K562 (cell line): ENCODE measurements at regions not wholly inside any gene's neighbourhood (a gene's known extent, or its start where the extent isn't known, plus 50 kb on each side); places are given as distances from the start of the nearest gene placed in this dataset.

Experiments used
- ATAC-seq: fragments of 200-7000 bp; cut with Tn5 transposase; 3 replicates; pipeline ENCODE4 v1.9.1; 2020; ENCODE audit warnings: moderate library complexity
- BruUV-seq: library from RNA; stranded (reverse); fragments of 400-500 nt; replicated peaks from 2 replicates; lab custom pipeline; 2021; lab: Mats Ljungman, UMichigan
- CTCF ChIA-PET: fragments of 300-600 bp; formaldehyde crosslinking; extraction: SDS; loops from one replicate; lab custom pipeline; 2021; ENCODE audit warnings: low intra/inter-chr PET ratio; lab: Yijun Ruan, JAX
- POLR2A ChIA-PET: fragments of 300-600, 350-650 bp; sonication (Branson Sonifier 250); formaldehyde crosslinking; extraction: SDS; loops from one replicate; lab custom pipeline; 2021; ENCODE audit warnings: antibody characterized with exemption, inconsistent platforms; lab: Yijun Ruan, JAX
- DNase-seq, 4 experiments: peaks; one replicate each; pipeline versions ENCODE4 v3.0.0 to v3.0.0-alpha.2; 2011 to 2018; ENCODE audit warnings: low spot score in 3 of 4, mixed read lengths in 3 of 4; ENCODE audit errors: extremely low read depth in 1 of 4
- FAIRE-seq: peaks from 2 replicates; lab custom pipeline; 2011; peaks lifted over from hg19 to GRCh38; lab: Jason Lieb, UNC
- H2AFZ ChIP-seq: 2 replicates; pipeline ENCODE4 v1.6.0; 2011; ENCODE audit warnings: low read depth, low read length, control low read depth, inconsistent platforms
- H3K27ac ChIP-seq: fragments of 200-600 bp; 3 replicates; pipeline ENCODE4 v1.8.0; 2011; ENCODE audit warnings: low read depth, mild to moderate bottlenecking, control low read depth, inconsistent platforms, low read length, moderate library complexity, mixed read lengths; ENCODE audit errors: extremely low read depth
- H3K27me3 ChIP-seq, 2 experiments: fragments of 300-600 bp in 1 of 2; 2 replicates in 1 of 2; 3 replicates in 1 of 2; pipeline versions ENCODE4 v1.6.0 to v1.8.0; 2011; ENCODE audit warnings: inconsistent platforms in 2 of 2, low read length in 2 of 2, mild to moderate bottlenecking in 1 of 2, mixed read lengths in 1 of 2, moderate library complexity in 1 of 2; ENCODE audit not compliant: control insufficient read depth in 2 of 2, insufficient read depth in 2 of 2
- H3K36me3 ChIP-seq: fragments of 300-600 bp; 3 replicates; pipeline ENCODE4 v1.8.0; 2011; ENCODE audit warnings: mild to moderate bottlenecking, low read length, inconsistent platforms; ENCODE audit not compliant: control insufficient read depth, insufficient read depth
- H3K4me1 ChIP-seq, 2 experiments: fragments of 200-600 bp in 1 of 2; replicated peaks in 1 of 2; 2 replicates in 1 of 2; 3 replicates in 1 of 2; pipeline versions ENCODE4 v1.5.1 to v1.8.0; 2011; ENCODE audit warnings: inconsistent platforms in 2 of 2, low read length in 2 of 2, mild to moderate bottlenecking in 1 of 2, mixed read lengths in 1 of 2, moderate library complexity in 1 of 2; ENCODE audit not compliant: control insufficient read depth in 2 of 2, insufficient read depth in 2 of 2
- H3K4me2 ChIP-seq: 2 replicates; pipeline ENCODE4 v1.6.1; 2011; ENCODE audit warnings: low read length, control low read depth, inconsistent platforms, mixed read lengths; ENCODE audit not compliant: insufficient read depth
- H3K4me3 ChIP-seq: fragments of 200-600 bp; sonication (generic), shearing (Covaris generic); 2 replicates; pipeline ENCODE4 v1.5.1; 2016; ENCODE audit warnings: control low read depth, inconsistent platforms
- H3K79me2 ChIP-seq: fragments of 200-600 bp; 3 replicates; pipeline ENCODE4 v1.8.0; 2011; ENCODE audit warnings: low read length, inconsistent platforms; ENCODE audit not compliant: control insufficient read depth, insufficient read depth
- H3K9ac ChIP-seq, 2 experiments: 2 replicates each; pipeline versions ENCODE4 v1.6.0 to v1.6.1; 2011; ENCODE audit warnings: low read depth in 2 of 2, low read length in 2 of 2, control low read depth in 1 of 2, inconsistent platforms in 1 of 2, mild to moderate bottlenecking in 1 of 2, mixed read lengths in 1 of 2; ENCODE audit not compliant: insufficient read depth in 1 of 2
- H3K9me1 ChIP-seq: one replicate; pipeline ENCODE4 v1.6.0; 2011; ENCODE audit warnings: inconsistent platforms, mild to moderate bottlenecking, low read length, moderate library complexity; ENCODE audit not compliant: control insufficient read depth, insufficient read depth
- H3K9me3 ChIP-seq: replicated peaks from 2 replicates; pipeline ENCODE4 v1.5.1; 2011; ENCODE audit warnings: low read depth, low read length, inconsistent platforms; ENCODE audit not compliant: control insufficient read depth, insufficient read depth
- H4K20me1 ChIP-seq: replicated peaks from 2 replicates; pipeline ENCODE4 v1.6.1; 2011; ENCODE audit warnings: low read length, inconsistent platforms, mixed read lengths; ENCODE audit not compliant: control insufficient read depth, insufficient read depth
- EGR1 ChIP-seq: fragments of 450-650 bp; conservative IDR thresholded peaks from 2 replicates; pipeline ENCODE4 v1.6.1; 2017; ENCODE audit warnings: mild to moderate bottlenecking
- PHTF2 ChIP-seq: fragments of 250-450 bp; sonication (Bioruptor Pico); IDR thresholded peaks from 2 replicates; pipeline ENCODE4 v1.5.0; 2021; ENCODE audit warnings: mild to moderate bottlenecking
- PRMT5 ChIP-seq: sonication (generic); formaldehyde crosslinking; IDR thresholded peaks from 2 replicates; pipeline ENCODE4 v1.5.0; 2020; ENCODE audit warnings: missing genetic modification reagents
- PTTG1 ChIP-seq: fragments of 450-650 bp; IDR thresholded peaks from 2 replicates; pipeline ENCODE4 v1.6.1; 2016; ENCODE audit warnings: low read depth, mild to moderate bottlenecking, missing genetic modification characterization, missing compliant biosample characterization
- RNF2 ChIP-seq: sonication (generic); IDR thresholded peaks from 2 replicates; pipeline ENCODE4 v1.6.1; 2016
- SMAD2 ChIP-seq: fragments of 150-350 bp; IDR thresholded peaks from 2 replicates; pipeline ENCODE4 v1.6.1; 2014; ENCODE audit warnings: low read depth, mild to moderate bottlenecking, low read length
- SREBF2 ChIP-seq: sonication (generic); formaldehyde crosslinking; IDR thresholded peaks from 2 replicates; pipeline ENCODE4 v1.4.0; 2020; ENCODE audit warnings: mild to moderate bottlenecking, missing genetic modification reagents
- SRSF7 ChIP-seq: fragments of 200-400 bp; formaldehyde crosslinking; optimal IDR thresholded peaks from 2 replicates; pipeline ENCODE3; 2017; ENCODE audit warnings: mild to moderate bottlenecking, low read depth, low read length
- ZNF316 ChIP-seq: fragments of 450-650 bp; IDR thresholded peaks from 2 replicates; pipeline ENCODE4 v1.6.1; 2016
- ZNF644 ChIP-seq: fragments of 200-800 bp; sonication (Bioruptor generic); IDR thresholded peaks from 2 replicates; pipeline ENCODE4 v1.6.1; 2016; ENCODE audit warnings: low read depth, missing genetic modification characterization, missing compliant biosample characterization
- WGBS: fragments of 100-300 bp; shearing (Covaris generic); methylation state at CpG from one replicate; pipeline ENCODE4 v1.1.6; 2016; ENCODE audit warnings: low coverage, mixed read lengths; ENCODE audit not compliant: insufficient coverage; ENCODE audit errors: missing lambda C conversion rate; 5-methylcytosine and 5-hydroxymethylcytosine counted together
- in situ Hi-C: fragments of 300-500 bp; cut with MboI; formaldehyde crosslinking; loops from 4 replicates; pipeline ENCODE4 v1.15.0; 2018; ENCODE audit warnings: inconsistent platforms, mixed read lengths
- intact Hi-C: fragments of 100-400 bp; cut with micrococcal nuclease; formaldehyde crosslinking; loops from 2 replicates; pipeline ENCODE4 v1.14.2; 2022
- TF ChIP-seq, protein P1 (sequence below): fragments of 250-450 bp; sonication (Bioruptor Pico); IDR thresholded peaks from 2 replicates; pipeline ENCODE4 v1.5.0; 2021
- TF ChIP-seq, protein P2 (sequence below): IDR thresholded peaks from 2 replicates; pipeline ENCODE4 v1.6.1; 2016; ENCODE audit warnings: missing genetic modification characterization, missing compliant biosample characterization
- TF ChIP-seq, protein P3 (sequence below): fragments of 250-450 bp; sonication (Bioruptor Pico); IDR thresholded peaks from 2 replicates; pipeline ENCODE4 v1.5.0; 2020; ENCODE audit warnings: mild to moderate bottlenecking, borderline replicate concordance
- TF ChIP-seq, protein P4 (sequence below): fragments of 250-450 bp; sonication (Bioruptor Pico); IDR thresholded peaks from 2 replicates; pipeline ENCODE4 v1.5.0; 2021

DNA sequence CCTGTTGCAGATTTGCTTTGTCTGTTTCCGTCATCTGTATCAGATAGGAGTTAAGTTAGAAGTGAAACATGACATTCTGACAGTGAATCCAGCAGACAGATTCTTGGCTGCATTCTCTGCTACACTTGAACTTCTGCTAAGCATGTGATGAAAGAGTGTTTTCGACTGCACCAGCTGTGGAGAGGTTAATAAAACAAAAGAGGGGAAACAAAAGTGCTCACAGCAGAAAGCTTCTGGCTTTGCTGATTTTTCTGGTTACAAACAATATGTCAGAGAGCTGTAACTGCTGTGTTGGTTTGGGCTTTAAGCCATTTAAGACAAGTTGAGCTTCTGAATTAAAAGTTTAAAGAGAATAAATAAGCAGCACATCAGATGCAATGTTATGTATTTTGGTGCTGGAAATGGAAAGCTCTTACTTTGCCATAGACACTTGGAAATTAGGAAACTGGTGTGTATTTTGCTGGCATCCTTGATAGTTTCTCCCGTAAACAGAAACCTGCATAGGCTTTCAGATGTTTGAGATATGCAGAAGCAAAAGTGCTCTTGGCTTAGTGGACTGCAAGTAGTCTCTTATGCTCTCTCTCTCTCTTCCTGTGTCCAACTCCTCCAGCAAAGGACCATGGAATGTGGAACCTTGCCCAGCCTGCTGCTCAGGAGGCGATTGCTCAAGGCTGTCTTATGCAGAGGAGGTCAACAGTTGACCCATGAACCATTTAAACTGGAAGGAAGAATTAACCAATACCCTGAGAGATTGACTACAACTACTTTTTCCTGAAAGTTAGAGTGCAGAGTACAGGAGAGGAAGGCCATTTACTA lies 104.9 kb downstream of the RPS12 start:
- Histone ChIP-seq H3K9me3 (no peaks in the 10 kb centered on the region), H3K36me3 (no peaks in the 10 kb centered on the region)
- TF ChIP-seq, protein P1, sequence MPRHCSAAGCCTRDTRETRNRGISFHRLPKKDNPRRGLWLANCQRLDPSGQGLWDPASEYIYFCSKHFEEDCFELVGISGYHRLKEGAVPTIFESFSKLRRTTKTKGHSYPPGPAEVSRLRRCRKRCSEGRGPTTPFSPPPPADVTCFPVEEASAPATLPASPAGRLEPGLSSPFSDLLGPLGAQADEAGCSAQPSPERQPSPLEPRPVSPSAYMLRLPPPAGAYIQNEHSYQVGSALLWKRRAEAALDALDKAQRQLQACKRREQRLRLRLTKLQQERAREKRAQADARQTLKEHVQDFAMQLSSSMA, result no peak
- no peak for TF ChIP-seq EGR1
- TF ChIP-seq PTTG1 (tag), result no peak
- TF ChIP-seq ZNF644 (tag), result no peak
- no peak for TF ChIP-seq SREBF2 (CRISPR knock-in tag)
- no peak for TF ChIP-seq PRMT5 (CRISPR knock-in tag)
- TF ChIP-seq RNF2, result no peak
- TF ChIP-seq SRSF7, result no peak
- TF ChIP-seq, protein P2, sequence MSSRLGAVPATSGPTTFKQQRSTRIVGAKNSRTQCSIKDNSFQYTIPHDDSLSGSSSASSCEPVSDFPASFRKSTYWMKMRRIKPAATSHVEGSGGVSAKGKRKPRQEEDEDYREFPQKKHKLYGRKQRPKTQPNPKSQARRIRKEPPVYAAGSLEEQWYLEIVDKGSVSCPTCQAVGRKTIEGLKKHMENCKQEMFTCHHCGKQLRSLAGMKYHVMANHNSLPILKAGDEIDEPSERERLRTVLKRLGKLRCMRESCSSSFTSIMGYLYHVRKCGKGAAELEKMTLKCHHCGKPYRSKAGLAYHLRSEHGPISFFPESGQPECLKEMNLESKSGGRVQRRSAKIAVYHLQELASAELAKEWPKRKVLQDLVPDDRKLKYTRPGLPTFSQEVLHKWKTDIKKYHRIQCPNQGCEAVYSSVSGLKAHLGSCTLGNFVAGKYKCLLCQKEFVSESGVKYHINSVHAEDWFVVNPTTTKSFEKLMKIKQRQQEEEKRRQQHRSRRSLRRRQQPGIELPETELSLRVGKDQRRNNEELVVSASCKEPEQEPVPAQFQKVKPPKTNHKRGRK (tag), result no peak
- TF ChIP-seq ZNF316, result no peak
- TF ChIP-seq, protein P3, sequence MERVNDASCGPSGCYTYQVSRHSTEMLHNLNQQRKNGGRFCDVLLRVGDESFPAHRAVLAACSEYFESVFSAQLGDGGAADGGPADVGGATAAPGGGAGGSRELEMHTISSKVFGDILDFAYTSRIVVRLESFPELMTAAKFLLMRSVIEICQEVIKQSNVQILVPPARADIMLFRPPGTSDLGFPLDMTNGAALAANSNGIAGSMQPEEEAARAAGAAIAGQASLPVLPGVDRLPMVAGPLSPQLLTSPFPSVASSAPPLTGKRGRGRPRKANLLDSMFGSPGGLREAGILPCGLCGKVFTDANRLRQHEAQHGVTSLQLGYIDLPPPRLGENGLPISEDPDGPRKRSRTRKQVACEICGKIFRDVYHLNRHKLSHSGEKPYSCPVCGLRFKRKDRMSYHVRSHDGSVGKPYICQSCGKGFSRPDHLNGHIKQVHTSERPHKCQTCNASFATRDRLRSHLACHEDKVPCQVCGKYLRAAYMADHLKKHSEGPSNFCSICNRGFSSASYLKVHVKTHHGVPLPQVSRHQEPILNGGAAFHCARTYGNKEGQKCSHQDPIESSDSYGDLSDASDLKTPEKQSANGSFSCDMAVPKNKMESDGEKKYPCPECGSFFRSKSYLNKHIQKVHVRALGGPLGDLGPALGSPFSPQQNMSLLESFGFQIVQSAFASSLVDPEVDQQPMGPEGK (CRISPR knock-in tag), result no peak
- TF ChIP-seq SMAD2, result no peak
- TF ChIP-seq PHTF2, result no peak
- TF ChIP-seq, protein P4, sequence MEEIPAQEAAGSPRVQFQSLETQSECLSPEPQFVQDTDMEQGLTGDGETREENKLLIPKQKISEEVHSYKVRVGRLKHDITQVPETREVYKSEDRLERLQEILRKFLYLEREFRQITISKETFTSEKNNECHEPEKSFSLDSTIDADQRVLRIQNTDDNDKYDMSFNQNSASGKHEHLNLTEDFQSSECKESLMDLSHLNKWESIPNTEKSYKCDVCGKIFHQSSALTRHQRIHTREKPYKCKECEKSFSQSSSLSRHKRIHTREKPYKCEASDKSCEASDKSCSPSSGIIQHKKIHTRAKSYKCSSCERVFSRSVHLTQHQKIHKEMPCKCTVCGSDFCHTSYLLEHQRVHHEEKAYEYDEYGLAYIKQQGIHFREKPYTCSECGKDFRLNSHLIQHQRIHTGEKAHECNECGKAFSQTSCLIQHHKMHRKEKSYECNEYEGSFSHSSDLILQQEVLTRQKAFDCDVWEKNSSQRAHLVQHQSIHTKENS (CRISPR knock-in tag), result no peak
- TF ChIP-seq, all 486 proteins: peak for 0
- no peak for FAIRE-seq
- no peaks in the 10 kb centered on the region; a peak in 1 of 5 replicates for H3K27me3 ChIP-seq
- ChIA-PET POLR2A (no interaction called here), CTCF (no interaction called here)
- no peaks in the 10 kb centered on the region for H4K20me1 ChIP-seq
- WGBS, result 0% methylated on average over 4 of the region's 4 CpGs
- no TSS peak for BruUV-seq
- no peaks in the 10 kb centered on the region for H3K4me1 ChIP-seq
- H2AFZ ChIP-seq, result no peak overlapping the region
- no peaks in the 10 kb centered on the region for H3K9me1 ChIP-seq
- DNase-seq, result no peak
- H3K4me3 ChIP-seq, result no peak overlapping the region
- H3K79me2 ChIP-seq, result no peaks in the 10 kb centered on the region
- no peak overlapping the region for H3K27ac ChIP-seq
- no peak for ATAC-seq
- intact Hi-C loops, result no loop called here
- H3K4me2 ChIP-seq, result no peak overlapping the region
- no peak overlapping the region for H3K9ac ChIP-seq
- in situ Hi-C loops, result no loop called here
